B cell (primary cell): ENCODE measurements at regions not wholly inside any gene's neighbourhood (a gene's known extent, or its start where the extent isn't known, plus 50 kb on each side); places are given as distances from the start of the nearest gene placed in this dataset.

Experiments used
- ATAC-seq: fragments of 200-7000 bp; cut with Tn5 transposase; one replicate; pipeline ENCODE4 v1.10.0; 2021; ENCODE audit warnings: low read depth, mild to moderate bottlenecking, moderate number of reproducible peaks, moderate library complexity
- CTCF ChIA-PET: fragments of 350-600 bp; sonication (Branson Sonifier 250); formaldehyde crosslinking; loops from one replicate; lab custom pipeline; 2021; ENCODE audit warnings: antibody characterized with exemption, inconsistent platforms; lab: Charles Lee
- POLR2A ChIA-PET: fragments of 350-600 bp; sonication (Branson Sonifier 250); formaldehyde crosslinking; loops from one replicate; lab custom pipeline; 2021; ENCODE audit warnings: antibody characterized with exemption; lab: Charles Lee
- DNase-seq: peaks from one replicate; pipeline ENCODE4 v3.0.0; 2013
- H2AFZ ChIP-seq: 2 replicates; pipeline ENCODE4 v1.6.1; 2012; ENCODE audit warnings: mild to moderate bottlenecking, low read depth, low read length; ENCODE audit not compliant: insufficient read depth, poor library complexity, severe bottlenecking
- H3K27ac ChIP-seq, 2 donors: 1 replicate in 1 of 2; 2 replicates in 1 of 2; pipeline ENCODE4 v1.5.1; 2012 to 2013; ENCODE audit warnings: low read length in 2 of 2, mild to moderate bottlenecking in 2 of 2, moderate library complexity in 1 of 2
- H3K27me3 ChIP-seq, 4 experiments: fragments of 200-600 bp in 1 of 4; sonication (generic) in 1 of 4; replicated peaks in 1 of 4; 1 replicate in 2 of 4; 2 replicates in 2 of 4; pipeline versions ENCODE4 v1.6.1 to v1.7.0; 2013 to 2016; ENCODE audit warnings: low read length in 3 of 4, mild to moderate bottlenecking in 2 of 4, mixed read lengths in 1 of 4, moderate library complexity in 1 of 4; ENCODE audit not compliant: insufficient read depth in 4 of 4, control insufficient read depth in 3 of 4; ENCODE audit errors: control extremely low read depth in 1 of 4
- H3K36me3 ChIP-seq, 2 experiments: replicated peaks in 1 of 2; 1 replicate in 1 of 2; 2 replicates in 1 of 2; pipeline versions ENCODE4 v1.6.1 to v1.7.1; 2013; ENCODE audit warnings: low read length in 1 of 2; ENCODE audit not compliant: insufficient read depth in 2 of 2, control insufficient read depth in 1 of 2; ENCODE audit errors: control extremely low read depth in 1 of 2, extremely low read depth in 1 of 2
- H3K4me1 ChIP-seq, 2 donors: fragments of 200-600 bp in 1 of 2; sonication (generic) in 1 of 2; 1 replicate in 1 of 2; 2 replicates in 1 of 2; pipeline versions ENCODE4 v1.5.1 to v1.6.1; 2013 to 2017; ENCODE audit warnings: low read length in 2 of 2; ENCODE audit not compliant: control insufficient read depth in 2 of 2, insufficient read depth in 2 of 2
- H3K4me2 ChIP-seq: replicated peaks from 2 replicates; pipeline ENCODE3; 2012; ENCODE audit warnings: mild to moderate bottlenecking, low read depth, low read length; ENCODE audit not compliant: poor library complexity, severe bottlenecking
- H3K4me3 ChIP-seq, 5 experiments: fragments of 200-600 bp in 1 of 5; sonication (generic) in 1 of 5; 1 replicate in 3 of 5; 2 replicates in 2 of 5; pipeline versions ENCODE4 v1.5.1 to v1.7.0; 2011 to 2016; ENCODE audit warnings: low read length in 4 of 5, mild to moderate bottlenecking in 4 of 5, low read depth in 2 of 5, control low read depth in 1 of 5, moderate library complexity in 1 of 5; ENCODE audit not compliant: insufficient read depth in 1 of 5; ENCODE audit errors: control extremely low read depth in 1 of 5, extremely low read depth in 1 of 5
- H3K79me2 ChIP-seq: fragments of 200-600 bp; sonication (generic); one replicate; pipeline ENCODE4 v1.6.0; 2016; ENCODE audit warnings: low read length; ENCODE audit not compliant: control insufficient read depth, insufficient read depth
- H3K9ac ChIP-seq: fragments of 200-600 bp; sonication (generic); 2 replicates; pipeline ENCODE4 v1.6.1; 2017; ENCODE audit warnings: mild to moderate bottlenecking, low read length, moderate library complexity
- H3K9me3 ChIP-seq, 3 donors: one replicate each; pipeline versions ENCODE4 v1.6.1 to v1.7.1; 2013; ENCODE audit warnings: low read length in 2 of 3; ENCODE audit not compliant: control insufficient read depth in 2 of 3, insufficient read depth in 1 of 3; ENCODE audit errors: control extremely low read depth in 1 of 3
- H4K20me1 ChIP-seq: 2 replicates; pipeline ENCODE4 v1.6.0; 2012; ENCODE audit warnings: mild to moderate bottlenecking, low read length; ENCODE audit not compliant: insufficient read depth, control insufficient read depth, poor library complexity, severe bottlenecking
- H3K27ac Mint-ChIP-seq: one replicate; pipeline ENCODE4 v1.8.0; 2021; ENCODE audit warnings: mixed read lengths
- H3K27me3 Mint-ChIP-seq: one replicate; pipeline ENCODE4 v1.8.0; 2021; ENCODE audit warnings: mixed read lengths
- H3K4me1 Mint-ChIP-seq: one replicate; pipeline ENCODE4 v1.8.0; 2021; ENCODE audit warnings: mixed read lengths
- H3K4me3 Mint-ChIP-seq: one replicate; pipeline ENCODE4 v1.8.0; 2021; ENCODE audit warnings: mixed read lengths
- H3K9me3 Mint-ChIP-seq: one replicate; pipeline ENCODE4 v1.8.0; 2022; ENCODE audit warnings: mixed read lengths; ENCODE audit not compliant: insufficient read depth
- CTCF ChIP-seq: fragments of 200-600 bp; IDR thresholded peaks from one replicate; pipeline ENCODE4 v1.8.0; 2022; ENCODE audit warnings: antibody characterized with exemption, mild to moderate bottlenecking
- EZH2 ChIP-seq: IDR thresholded peaks from 2 replicates; pipeline ENCODE4 v1.6.1; 2012; ENCODE audit warnings: borderline replicate concordance, low read depth, mild to moderate bottlenecking, moderate library complexity, low read length; ENCODE audit not compliant: insufficient read depth, poor library complexity, severe bottlenecking
- WGBS: methylation state at CpG from one replicate; pipeline ENCODE4 v1.1.5; 2013; ENCODE audit warnings: missing lambda C conversion rate; ENCODE audit not compliant: insufficient coverage; 5-methylcytosine and 5-hydroxymethylcytosine counted together
- intact Hi-C: fragments of 100-400 bp; cut with micrococcal nuclease; formaldehyde crosslinking; loops from one replicate; pipeline ENCODE4 v1.10.0; 2022

GRCh38 chr2:236818281-236819045, 248.8 kb downstream of the ACKR3 start:
- Histone ChIP-seq H3K4me1 (no peaks in the 10 kb centered on the region), H3K4me3 (no peak overlapping the region), H3K27ac (no peak overlapping the region), H3K9me3 (peaks cover 0 to 7% (median 0%) of the 10 kb centered on the region in 3 donors), H2AFZ (no peak overlapping the region), H3K9ac (no peak overlapping the region), H3K27me3 (no peaks in the 10 kb centered on the region), H4K20me1 (no peaks in the 10 kb centered on the region), H3K4me2 (no peak overlapping the region), H3K79me2 (no peaks in the 10 kb centered on the region), H3K36me3 (no peaks in the 10 kb centered on the region)
- DNase-seq (no peak), ATAC-seq (no peak)
- no peak overlapping the region for H3K27ac Mint-ChIP-seq
- H3K9me3 Mint-ChIP-seq: peaks cover 3% of the 10 kb centered on the region
- no peaks in the 10 kb centered on the region for H3K27me3 Mint-ChIP-seq
- intact Hi-C loops: no loop called here
- CTCF ChIA-PET: no interaction called here
- no peak overlapping the region for H3K4me3 Mint-ChIP-seq
- H3K4me1 Mint-ChIP-seq: no peaks in the 10 kb centered on the region
- POLR2A ChIA-PET: no interaction called here
- TF ChIP-seq CTCF (no peak), EZH2 (no peak)
- 88% methylated on average over 8 of the region's 15 CpGs for WGBS

- ChIA-PET CTCF (no interaction called here), POLR2A (no interaction called here)
- Histone ChIP-seq H3K4me2 (no peak overlapping the region), H3K27me3 (no peaks in the 10 kb centered on the region), H3K4me3 (no peak overlapping the region), H3K79me2 (no peaks in the 10 kb centered on the region), H3K36me3 (no peaks in the 10 kb centered on the region), H2AFZ (no peak overlapping the region), H3K9ac (no peak overlapping the region), H3K9me3 (peaks cover 0 to 7% (median 0%) of the 10 kb centered on the region in 3 donors), H4K20me1 (no peaks in the 10 kb centered on the region), H3K4me1 (no peaks in the 10 kb centered on the region), H3K27ac (no peak overlapping the region)
- TF ChIP-seq EZH2 (no peak), CTCF (no peak)
- intact Hi-C loops: no loop called here
- DNase-seq: no peak
- Mint-ChIP-seq H3K27me3 (no peaks in the 10 kb centered on the region), H3K27ac (no peak overlapping the region), H3K4me1 (no peaks in the 10 kb centered on the region), H3K4me3 (no peak overlapping the region), H3K9me3 (peaks cover 3% of the 10 kb centered on the region)
- 84% methylated on average over 15 of the region's 19 CpGs for WGBS
- ATAC-seq: no peak
Measured at GRCh38 chr2:236819275-236820002, 249.8 kb downstream of the ACKR3 start.
